ENCODE measurements at regions not wholly inside any gene's neighbourhood (a gene's known extent, or its start where the extent isn't known, plus 50 kb on each side); places are given as distances from the start of the nearest gene placed in this dataset.

DNA sequence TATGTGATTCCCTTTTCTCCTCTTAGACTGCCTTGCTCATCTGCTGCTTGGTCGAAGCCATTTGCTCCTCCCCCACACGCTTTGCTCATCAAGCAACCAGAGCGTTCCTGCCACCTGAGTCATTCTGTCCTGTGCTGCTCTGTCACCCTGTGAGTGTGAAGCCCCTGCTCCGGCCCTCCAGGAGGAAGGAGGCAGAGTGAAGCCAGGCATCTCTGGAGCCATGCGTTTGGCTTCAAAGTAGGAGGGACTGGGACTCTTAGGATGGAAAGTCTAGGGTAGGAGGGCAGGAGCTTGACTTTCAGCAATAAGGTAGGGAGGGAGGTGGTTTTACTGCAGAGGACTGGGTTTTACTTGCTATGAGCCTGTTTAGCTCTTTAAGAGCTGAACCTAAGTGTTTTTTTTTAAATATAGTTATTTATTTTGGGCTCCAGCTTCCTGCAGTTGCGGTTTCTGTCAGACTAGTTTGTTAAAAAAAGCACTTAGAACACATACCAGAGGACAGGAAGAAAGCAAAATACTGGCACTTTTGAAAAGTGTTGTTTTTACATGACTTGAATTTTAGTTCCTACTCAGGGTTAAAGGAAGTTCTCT lies 63.6 kb downstream of the SPINK2 start:
- peak; percentile 64 for DNase-seq (ENCODE audit: low spot score)

DNA sequence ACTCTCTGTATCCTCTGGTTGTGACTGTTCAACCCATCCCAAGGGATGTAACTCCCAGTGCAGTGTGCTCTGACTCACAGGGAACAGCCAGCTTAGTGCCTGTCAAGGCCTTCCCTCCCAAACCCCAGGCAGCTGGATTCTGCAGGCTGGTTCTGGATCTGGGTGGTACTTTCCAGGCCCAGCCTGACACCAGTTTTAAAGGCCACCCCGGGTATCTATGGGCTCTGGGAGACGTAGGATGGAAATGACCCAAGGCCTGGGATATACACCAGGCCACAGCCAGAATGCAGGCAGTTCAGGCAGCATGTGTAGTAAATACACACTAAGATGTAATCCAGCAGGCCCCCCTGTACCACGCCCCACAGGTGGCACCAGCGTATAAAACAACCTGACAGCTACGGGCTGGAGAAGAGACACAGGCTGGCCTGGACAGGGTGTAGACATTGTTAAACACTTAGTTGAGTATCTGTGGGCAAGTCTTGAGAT lies 64.2 kb downstream of the SPINK2 start:
- no peak for DNase-seq (ENCODE audit: low spot score)

DNA sequence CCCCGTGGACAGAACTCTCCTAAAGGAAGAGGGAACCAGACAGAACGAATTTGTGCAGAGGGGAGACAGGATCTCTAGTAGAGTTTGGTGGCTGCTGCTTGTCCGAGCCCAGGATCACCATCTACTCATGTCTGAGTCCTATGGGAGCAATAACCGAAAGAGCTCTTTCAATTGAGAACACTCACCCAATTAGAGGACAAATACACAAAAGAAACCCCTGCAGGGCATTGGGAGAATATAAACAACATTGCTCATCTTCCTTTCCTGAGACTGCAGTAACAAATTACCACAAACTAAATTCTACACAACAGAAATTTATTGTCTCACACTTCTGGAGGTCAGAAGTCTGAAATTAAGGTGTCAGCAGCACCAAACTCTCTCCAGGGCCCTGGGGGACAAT lies 65.6 kb downstream of the SPINK2 start:
- DNase-seq (ENCODE audit: low spot score) = no peak

GRCh38 chr4:56752985-56753384 lies 68.5 kb downstream of the SPINK2 start:
- DNase-seq (ENCODE audit: low spot score) = no peak

GRCh38 chr4:56750231-56750630 lies 69.1 kb upstream of the HOPX start:
- no peak for DNase-seq (ENCODE audit: low spot score)

DNA sequence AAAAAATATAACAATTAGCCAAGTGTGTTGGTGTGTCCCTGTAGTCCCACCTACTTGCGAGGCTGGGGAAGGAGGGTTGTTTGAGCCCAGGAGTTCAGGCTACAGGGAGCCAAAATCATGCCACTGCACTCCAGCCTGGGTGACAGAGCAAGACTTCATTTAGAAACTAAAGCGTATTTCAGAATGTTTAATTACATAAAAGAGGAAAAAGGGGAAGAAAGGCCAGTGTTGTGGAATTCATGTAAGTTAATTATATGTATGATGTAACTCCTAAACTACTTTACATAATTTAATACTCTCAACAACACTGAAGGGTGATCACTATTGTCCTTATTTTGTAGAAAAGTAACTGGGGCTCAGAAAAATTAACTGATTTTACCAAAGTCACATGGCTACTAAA lies 67.2 kb upstream of the HOPX start:
- no peak for DNase-seq (ENCODE audit: low spot score)

GRCh38 chr4:56746639-56747038 lies 65.5 kb upstream of the HOPX start:
- DNase-seq (ENCODE audit: low spot score) = no peak

GRCh38 chr4:56745042-56745441 lies 63.9 kb upstream of the HOPX start:
- DNase-seq (ENCODE audit: low spot score) = no peak

GRCh38 chr4:56744030-56744429 lies 62.9 kb upstream of the HOPX start:
- no peak for DNase-seq (ENCODE audit: low spot score)

- DNase-seq (ENCODE audit: low spot score) = no peak
Measured at GRCh38 chr4:56743550-56743949, 62.5 kb upstream of the HOPX start.

DNA sequence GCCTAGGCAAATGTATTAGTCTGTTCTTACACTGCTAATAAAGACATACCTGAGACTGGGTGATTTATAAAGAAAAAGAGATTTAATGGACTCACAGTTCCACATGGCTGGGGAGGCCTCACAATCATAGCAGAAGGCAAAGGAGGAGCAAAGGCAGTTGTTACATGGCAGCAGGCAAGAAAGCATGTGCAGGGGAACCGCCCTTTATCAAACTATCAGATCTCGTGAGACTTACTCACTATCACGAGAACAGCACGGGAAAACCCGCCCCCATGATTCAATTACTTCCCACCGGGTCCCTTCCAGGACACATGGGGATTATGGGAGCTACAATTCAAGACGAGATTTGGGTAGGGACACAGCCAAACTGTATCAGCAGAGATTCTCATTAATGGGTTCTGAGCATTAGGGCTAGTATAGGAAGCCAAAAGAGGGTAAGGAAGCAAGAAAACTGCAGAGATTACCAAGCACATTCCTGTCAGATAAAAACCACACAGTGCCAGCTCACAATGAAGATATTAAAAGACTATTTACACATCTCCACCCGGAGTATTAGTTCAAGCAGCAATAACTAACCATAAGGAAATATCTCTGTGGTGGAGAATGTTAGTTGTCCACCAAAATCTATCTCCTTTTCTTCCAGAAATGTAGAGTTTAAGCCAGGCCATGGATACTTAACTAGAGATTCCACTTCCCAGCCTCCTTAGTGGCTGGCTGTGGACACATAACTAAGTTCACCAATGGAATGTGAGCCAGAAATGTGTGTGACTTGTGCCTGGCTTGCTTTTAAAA lies 61.2 kb upstream of the HOPX start:
- DNase-seq (ENCODE audit: low spot score) = no peak

GRCh38 chr4:56741595-56741994 lies 60.5 kb upstream of the HOPX start:
- no peak for DNase-seq (ENCODE audit: low spot score)

DNA sequence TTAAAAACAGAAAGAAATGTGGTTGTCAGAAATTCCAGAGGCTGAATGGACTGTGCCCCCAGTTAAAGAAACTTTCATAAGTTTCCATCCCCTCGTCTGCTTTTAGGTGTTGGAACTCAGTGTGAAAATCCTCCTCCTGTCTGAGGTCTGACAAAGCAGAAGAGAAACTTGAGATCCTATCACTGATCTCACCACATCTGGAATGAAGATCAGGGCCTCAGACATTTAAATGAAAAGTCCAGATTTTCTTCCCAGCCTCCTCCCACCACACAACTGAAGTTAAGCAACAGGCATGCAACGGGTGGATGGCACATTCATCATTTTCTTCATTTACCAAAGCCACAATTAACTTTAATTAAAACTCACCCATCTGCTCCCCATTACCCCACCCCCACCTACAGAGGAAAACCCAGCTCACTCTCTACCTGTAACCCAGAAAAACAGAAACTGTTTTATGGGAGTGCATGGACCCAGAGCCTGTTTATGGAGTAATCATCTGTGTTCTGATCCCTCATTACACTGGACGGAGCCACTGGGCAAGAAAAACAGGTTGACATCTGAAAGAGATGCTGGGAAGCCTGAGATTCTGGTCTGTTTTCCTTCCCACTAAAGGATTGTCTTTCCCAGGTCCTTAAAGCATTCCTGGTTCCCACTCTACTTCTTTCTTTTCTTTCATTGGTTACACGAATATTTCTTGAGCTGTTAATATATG lies 58.1 kb upstream of the HOPX start:
- DNase-seq (ENCODE audit: low spot score) = no peak

GRCh38 chr4:56737666-56738065 lies 56.6 kb upstream of the HOPX start:
- DNase-seq (ENCODE audit: low spot score) = no peak

- DNase-seq (ENCODE audit: low spot score) = no peak
Measured at GRCh38 chr4:56733352-56733751, 52.3 kb upstream of the HOPX start.

DNA sequence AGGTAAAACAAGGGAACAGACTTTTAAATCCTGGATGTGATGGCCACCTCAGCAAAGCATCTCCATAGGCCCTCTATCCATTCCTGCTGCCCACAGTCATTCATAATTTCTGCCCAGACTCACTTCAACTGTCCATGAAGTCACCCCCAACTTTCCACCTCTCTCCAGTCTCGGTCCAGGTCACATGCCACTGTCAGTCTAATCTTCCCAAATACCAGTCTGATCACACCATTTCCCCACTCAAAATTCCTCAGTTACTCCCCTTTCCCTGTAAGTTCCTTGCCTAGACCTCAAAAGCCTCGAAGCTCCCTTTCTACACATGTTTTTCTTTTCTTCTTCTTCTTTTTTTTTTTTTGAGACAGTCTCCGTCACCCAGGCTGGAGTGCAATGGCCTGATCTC lies 51.2 kb upstream of the HOPX start:
- no peak for DNase-seq (ENCODE audit: low spot score)

DNA sequence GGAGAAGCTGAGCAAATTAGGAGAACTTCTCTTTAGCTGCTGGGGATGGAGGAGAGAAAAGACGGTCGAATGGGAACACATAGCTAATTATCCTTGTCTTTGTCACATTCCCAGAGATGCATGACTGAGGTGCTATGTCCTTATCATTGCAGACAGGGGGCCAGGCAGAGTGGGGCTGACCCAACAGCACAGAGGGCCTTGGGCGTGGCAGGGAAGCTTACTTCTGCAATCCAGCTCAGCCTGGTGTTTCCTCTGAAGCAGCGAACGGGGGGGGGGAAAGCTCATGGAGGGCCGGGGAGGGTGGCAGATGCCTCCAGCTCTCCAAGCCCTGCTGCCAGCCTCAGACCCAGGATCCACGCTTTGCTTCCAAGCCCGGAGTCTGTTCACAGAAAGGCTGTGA lies 50.8 kb upstream of the HOPX start:
- no peak for DNase-seq (ENCODE audit: low spot score)

Measured in ecto neural progenitor cell (in vitro differentiated cells).